ENCODE measurements at regions not wholly inside any gene's neighbourhood (a gene's known extent, or its start where the extent isn't known, plus 50 kb on each side); places are given as distances from the start of the nearest gene placed in this dataset.

GRCh38 chr13:44874886-44875630 is 114.2 kb downstream of the NUFIP1 start:
- H3K4me2 ChIP-seq (ENCODE audit: low read length): no peak overlapping the region
- H3K36me3 ChIP-seq (ENCODE audit: control insufficient read depth in 1 of 2, insufficient read depth in 2 of 2, low read length in 2 of 2): no peaks in the 10 kb centered on the region
- H3K27me3 ChIP-seq (ENCODE audit: insufficient read depth, low read length): no peaks in the 10 kb centered on the region
- ChIA-PET POLR2A (no interaction called here), RAD21 (ENCODE audit: low non-redundant PET in 1 of 2, low total read pairs in 2 of 2, uncharacterized antibody in 2 of 2, unreplicated experiment in 2 of 2) (no interaction called here), CTCF (no interaction called here)
- no peak overlapping the region for H3K4me3 ChIP-seq (replicated peaks in 1 of 2; ENCODE audit: low read depth in 1 of 2, low read length in 2 of 2)
- DNase-seq (ENCODE audit: low read depth, low spot score): no peak
- H4K20me1 ChIP-seq (ENCODE audit: insufficient read depth): no peaks in the 10 kb centered on the region
- H3K9ac ChIP-seq (ENCODE audit: low read length): no peak overlapping the region
- intact Hi-C loops (cut with micrococcal nuclease): no loop called here
- no peaks in the 10 kb centered on the region for H3K79me2 ChIP-seq (ENCODE audit: insufficient read depth, low read length)
- no peaks in the 10 kb centered on the region for H3K4me1 ChIP-seq (ENCODE audit: control insufficient read depth in 1 of 2, insufficient read depth in 2 of 2, low read length in 2 of 2)
- H3K9me2 ChIP-seq (ENCODE audit: insufficient read depth): no peaks in the 10 kb centered on the region
- BruUV-seq (replicated peaks): no TSS peak
- peaks cover 0 to 7% of the 10 kb centered on the region in 2 experiments; a peak in 1 of 4 replicates for H3K9me3 ChIP-seq (ENCODE audit: control insufficient read depth in 1 of 2, insufficient read depth in 1 of 2, low read depth in 1 of 2, low read length in 2 of 2)
- peak overlapping the region; percentile 35 for H2AFZ ChIP-seq (ENCODE audit: low read depth, low read length, poor library complexity, severe bottlenecking)
- TF ChIP-seq EZH2 (IDR thresholded peaks at IDR 0.05): no peak
- no peak overlapping the region for H3K27ac ChIP-seq (ENCODE audit: low read depth, low read length)
- no peak for ATAC-seq

GRCh38 chr13:44874176-44874575 is 115.1 kb downstream of the NUFIP1 start:
- H3K27me3 ChIP-seq (ENCODE audit: insufficient read depth, low read length): no peaks in the 10 kb centered on the region
- H3K79me2 ChIP-seq (ENCODE audit: insufficient read depth, low read length): no peaks in the 10 kb centered on the region
- H3K9me2 ChIP-seq (ENCODE audit: insufficient read depth): no peaks in the 10 kb centered on the region
- H3K9me3 ChIP-seq (ENCODE audit: control insufficient read depth in 1 of 2, insufficient read depth in 1 of 2, low read depth in 1 of 2, low read length in 2 of 2): peaks cover 0 to 7% of the 10 kb centered on the region in 2 experiments; a peak in 1 of 4 replicates
- peak overlapping the region; percentile 35 for H2AFZ ChIP-seq (ENCODE audit: low read depth, low read length, poor library complexity, severe bottlenecking)
- H3K4me3 ChIP-seq (replicated peaks in 1 of 2; ENCODE audit: low read depth in 1 of 2, low read length in 2 of 2): no peak overlapping the region
- no peak for ATAC-seq
- H3K27ac ChIP-seq (ENCODE audit: low read depth, low read length): no peak overlapping the region
- BruUV-seq (replicated peaks): no TSS peak
- ChIA-PET CTCF (no interaction called here), POLR2A (no interaction called here), RAD21 (ENCODE audit: low non-redundant PET in 1 of 2, low total read pairs in 2 of 2, uncharacterized antibody in 2 of 2, unreplicated experiment in 2 of 2) (no interaction called here)
- H3K4me2 ChIP-seq (ENCODE audit: low read length): no peak overlapping the region
- no peaks in the 10 kb centered on the region for H3K4me1 ChIP-seq (ENCODE audit: control insufficient read depth in 1 of 2, insufficient read depth in 2 of 2, low read length in 2 of 2)
- no peaks in the 10 kb centered on the region for H3K36me3 ChIP-seq (ENCODE audit: control insufficient read depth in 1 of 2, insufficient read depth in 2 of 2, low read length in 2 of 2)
- H3K9ac ChIP-seq (ENCODE audit: low read length): no peak overlapping the region
- TF ChIP-seq EZH2 (IDR thresholded peaks at IDR 0.05): no peak
- intact Hi-C loops (cut with micrococcal nuclease): no loop called here
- DNase-seq (ENCODE audit: low read depth, low spot score): no peak
- H4K20me1 ChIP-seq (ENCODE audit: insufficient read depth): no peaks in the 10 kb centered on the region

GRCh38 chr13:44873461-44873860 is 115.8 kb downstream of the NUFIP1 start:
- no peaks in the 10 kb centered on the region for H4K20me1 ChIP-seq (ENCODE audit: insufficient read depth)
- no peaks in the 10 kb centered on the region for H3K4me1 ChIP-seq (ENCODE audit: control insufficient read depth in 1 of 2, insufficient read depth in 2 of 2, low read length in 2 of 2)
- ChIA-PET POLR2A (interaction anchor here (1.0 kb wide), 1 partner anchor 181 kb away, joined by 3 read pairs; no protein-coding TSS in a partner anchor), RAD21 (ENCODE audit: low non-redundant PET in 1 of 2, low total read pairs in 2 of 2, uncharacterized antibody in 2 of 2, unreplicated experiment in 2 of 2) (no interaction called here), CTCF (no interaction called here)
- DNase-seq (ENCODE audit: low read depth, low spot score) (no peak), ATAC-seq (no peak)
- no peaks in the 10 kb centered on the region for H3K9me2 ChIP-seq (ENCODE audit: insufficient read depth)
- H3K27me3 ChIP-seq (ENCODE audit: insufficient read depth, low read length): no peaks in the 10 kb centered on the region
- intact Hi-C loops (cut with micrococcal nuclease): no loop called here
- H3K27ac ChIP-seq (ENCODE audit: low read depth, low read length): no peak overlapping the region
- H2AFZ ChIP-seq (ENCODE audit: low read depth, low read length, poor library complexity, severe bottlenecking): no peak overlapping the region
- no peaks in the 10 kb centered on the region for H3K79me2 ChIP-seq (ENCODE audit: insufficient read depth, low read length)
- H3K9ac ChIP-seq (ENCODE audit: low read length): no peak overlapping the region
- H3K36me3 ChIP-seq (ENCODE audit: control insufficient read depth in 1 of 2, insufficient read depth in 2 of 2, low read length in 2 of 2): no peaks in the 10 kb centered on the region
- no peak overlapping the region for H3K4me3 ChIP-seq (replicated peaks in 1 of 2; ENCODE audit: low read depth in 1 of 2, low read length in 2 of 2)
- H3K4me2 ChIP-seq (ENCODE audit: low read length): no peak overlapping the region
- H3K9me3 ChIP-seq (ENCODE audit: control insufficient read depth in 1 of 2, insufficient read depth in 1 of 2, low read depth in 1 of 2, low read length in 2 of 2): peaks cover 0 to 7% of the 10 kb centered on the region in 2 experiments; a peak in 1 of 4 replicates
- BruUV-seq (replicated peaks): no TSS peak
- TF ChIP-seq JUND (IDR thresholded peaks at IDR 0.05) (no peak), SP1 (IDR thresholded peaks at IDR 0.05; ENCODE audit: low read depth) (no peak), POLR2A (IDR thresholded peaks at IDR 0.05; ENCODE audit: borderline replicate concordance, extremely low read depth, insufficient read depth, insufficient read length) (no peak), YY1 (IDR thresholded peaks at IDR 0.05; ENCODE audit: extremely low read depth, insufficient replicate concordance, low read depth, low read length) (no peak), ELF1 (IDR thresholded peaks at IDR 0.05; ENCODE audit: borderline replicate concordance, low read depth) (no peak), EZH2phosphoT487 (IDR thresholded peaks at IDR 0.05; ENCODE audit: borderline replicate concordance) (no peak), MAX (IDR thresholded peaks at IDR 0.05) (no peak), POLR2AphosphoS5 (IDR thresholded peaks at IDR 0.05; ENCODE audit: low read depth, low read length) (no peak), REST (IDR thresholded peaks at IDR 0.05; ENCODE audit: low read depth) (no peak), EZH2 (IDR thresholded peaks at IDR 0.05) (no peak)

Data from HCT116 (cell line).